H1 (cell line): ENCODE measurements at regions not wholly inside any gene's neighbourhood (a gene's known extent, or its start where the extent isn't known, plus 50 kb on each side); places are given as distances from the start of the nearest gene placed in this dataset.

ENCODE experiments used
- CTCF ChIA-PET: fragments of 300-600 bp; sonication (Branson Sonifier 250); formaldehyde crosslinking; loops from one replicate; lab custom pipeline; 2021; ENCODE audit not compliant: partially characterized antibody; lab: Charles Lee
- POLR2A ChIA-PET: fragments of 300-600 bp; sonication (Branson Sonifier 250); formaldehyde crosslinking; loops from one replicate; lab custom pipeline; 2021; ENCODE audit warnings: inconsistent platforms; ENCODE audit not compliant: partially characterized antibody; lab: Charles Lee
- DNase-seq, 2 experiments: peaks; one replicate each; pipeline versions ENCODE4 v3.0.0 to v3.0.0-alpha.2; 2010 to 2022; ENCODE audit warnings: low spot score in 2 of 2, low read depth in 1 of 2, mixed read lengths in 1 of 2
- FAIRE-seq: peaks from 2 replicates; lab custom pipeline; 2011; peaks lifted over from hg19 to GRCh38; lab: Jason Lieb, UNC
- H2AFZ ChIP-seq: 2 replicates; pipeline ENCODE4 v1.8.1; 2012; ENCODE audit warnings: low read length, inconsistent platforms
- H2AK5ac ChIP-seq: 2 replicates; pipeline ENCODE4 v1.6.1; 2013; ENCODE audit warnings: low read depth, low read length
- H2BK120ac ChIP-seq: replicated peaks from 2 replicates; pipeline ENCODE3; 2013; ENCODE audit warnings: low read depth, low read length, inconsistent platforms
- H2BK12ac ChIP-seq: 2 replicates; pipeline ENCODE4 v1.6.1; 2013; ENCODE audit warnings: low read depth, low read length
- H2BK15ac ChIP-seq: 2 replicates; pipeline ENCODE4 v1.6.1; 2013; ENCODE audit warnings: low read length
- H2BK20ac ChIP-seq: 2 replicates; pipeline ENCODE4 v1.6.1; 2013; ENCODE audit warnings: low read length
- H2BK5ac ChIP-seq: 2 replicates; pipeline ENCODE4 v1.6.1; 2013; ENCODE audit warnings: low read depth, low read length
- H3K14ac ChIP-seq: 2 replicates; pipeline ENCODE4 v1.6.1; 2013; ENCODE audit warnings: inconsistent platforms; ENCODE audit not compliant: insufficient read length
- H3K18ac ChIP-seq: 2 replicates; pipeline ENCODE4 v1.6.1; 2013; ENCODE audit warnings: low read length; ENCODE audit errors: extremely low read depth
- H3K23ac ChIP-seq: 2 replicates; pipeline ENCODE4 v1.6.1; 2013; ENCODE audit warnings: inconsistent platforms; ENCODE audit not compliant: insufficient read length
- H3K23me2 ChIP-seq: 2 replicates; pipeline ENCODE4 v1.6.1; 2013; ENCODE audit warnings: low read depth, low read length
- H3K27ac ChIP-seq: 2 replicates; pipeline ENCODE4 v1.6.1; 2011; ENCODE audit warnings: low read depth, low read length, inconsistent platforms
- H3K27me3 ChIP-seq, 4 experiments: replicated peaks in 1 of 4; 1 replicate in 1 of 4; 2 replicates in 3 of 4; pipeline versions ENCODE4 v1.6.1 to v1.8.1; 2011 to 2013; ENCODE audit warnings: low read length in 3 of 4, mild to moderate bottlenecking in 3 of 4, inconsistent platforms in 2 of 4, mixed read lengths in 2 of 4, moderate library complexity in 1 of 4; ENCODE audit not compliant: control insufficient read depth in 3 of 4, insufficient read depth in 3 of 4; ENCODE audit errors: extremely low read depth in 1 of 4
- H3K36me3 ChIP-seq, 4 experiments: 2 replicates each; pipeline versions ENCODE4 v1.6.1 to v1.8.1; 2011 to 2013; ENCODE audit warnings: mild to moderate bottlenecking in 4 of 4, low read length in 3 of 4, moderate library complexity in 2 of 4, control low read depth in 1 of 4, inconsistent platforms in 1 of 4; ENCODE audit not compliant: insufficient read depth in 4 of 4, control insufficient read depth in 2 of 4
- H3K4ac ChIP-seq: replicated peaks from 2 replicates; pipeline ENCODE3; 2013; ENCODE audit warnings: low read length, low read depth, mixed read lengths, inconsistent platforms; ENCODE audit not compliant: insufficient read length
- H3K4me1 ChIP-seq, 4 experiments: replicated peaks in 1 of 4; 1 replicate in 1 of 4; 2 replicates in 3 of 4; pipeline versions ENCODE4 v1.6.1 to v1.8.1; 2011 to 2013; ENCODE audit warnings: low read length in 3 of 4, inconsistent platforms in 2 of 4, mixed read lengths in 1 of 4; ENCODE audit not compliant: insufficient read depth in 4 of 4, control insufficient read depth in 3 of 4
- H3K4me2 ChIP-seq, 2 experiments: 2 replicates each; pipeline versions ENCODE4 v1.6.1 to v1.8.1; 2011 to 2013; ENCODE audit warnings: low read depth in 2 of 2, low read length in 2 of 2, control low read depth in 1 of 2, inconsistent platforms in 1 of 2, mild to moderate bottlenecking in 1 of 2; ENCODE audit not compliant: insufficient read depth in 1 of 2
- H3K4me3 ChIP-seq, 4 experiments: fragments of 200-600, 300-600 bp in 1 of 4; sonication (generic), shearing (Covaris generic), sonication (Bioruptor Twin) in 1 of 4; 2 replicates each; pipeline versions ENCODE4 v1.5.1 to v1.8.1; 2011 to 2016; ENCODE audit warnings: low read length in 4 of 4, low read depth in 3 of 4, control low read depth in 2 of 4, inconsistent platforms in 2 of 4, mild to moderate bottlenecking in 2 of 4, mixed read lengths in 1 of 4, moderate library complexity in 1 of 4; ENCODE audit not compliant: insufficient read depth in 2 of 4; ENCODE audit errors: extremely low read depth in 1 of 4
- H3K56ac ChIP-seq: replicated peaks from 2 replicates; pipeline ENCODE3; 2013; ENCODE audit warnings: low read depth, mild to moderate bottlenecking, mixed read lengths, low read length, inconsistent platforms; ENCODE audit not compliant: insufficient read length
- H3K79me1 ChIP-seq: 2 replicates; pipeline ENCODE4 v1.6.1; 2013; ENCODE audit warnings: low read depth, low read length, control low read depth
- H3K79me2 ChIP-seq, 2 experiments: 2 replicates each; pipeline versions ENCODE4 v1.6.1 to v1.8.1; 2012 to 2013; ENCODE audit warnings: low read length in 2 of 2, mild to moderate bottlenecking in 2 of 2, inconsistent platforms in 1 of 2; ENCODE audit not compliant: insufficient read depth in 2 of 2, control insufficient read depth in 1 of 2
- H3K9ac ChIP-seq, 4 experiments: replicated peaks in 1 of 4; 1 replicate in 1 of 4; 2 replicates in 3 of 4; pipeline versions ENCODE4 v1.6.1 to v1.8.1; 2011 to 2013; ENCODE audit warnings: low read depth in 3 of 4, low read length in 3 of 4, control low read depth in 2 of 4, mild to moderate bottlenecking in 2 of 4, moderate library complexity in 2 of 4, inconsistent platforms in 1 of 4; ENCODE audit errors: extremely low read depth in 1 of 4
- H3K9me3 ChIP-seq, 2 experiments: 2 replicates each; pipeline versions ENCODE4 v1.6.1 to v1.8.1; 2012 to 2013; ENCODE audit warnings: mild to moderate bottlenecking in 2 of 2, moderate library complexity in 2 of 2, control low read depth in 1 of 2, inconsistent platforms in 1 of 2, low read depth in 1 of 2, low read length in 1 of 2, mixed read lengths in 1 of 2; ENCODE audit not compliant: insufficient read depth in 2 of 2
- H4K20me1 ChIP-seq, 2 experiments: replicated peaks in 1 of 2; 2 replicates each; pipeline versions ENCODE3 to v1.8.1; 2011 to 2013; ENCODE audit warnings: inconsistent platforms in 2 of 2, low read length in 2 of 2, mild to moderate bottlenecking in 1 of 2; ENCODE audit not compliant: insufficient read depth in 2 of 2, control insufficient read depth in 1 of 2
- H4K5ac ChIP-seq: 2 replicates; pipeline ENCODE4 v1.6.1; 2013; ENCODE audit warnings: low read length, low read depth, mixed read lengths, inconsistent platforms; ENCODE audit not compliant: insufficient read length
- H4K8ac ChIP-seq: 2 replicates; pipeline ENCODE4 v1.8.0; 2013; ENCODE audit warnings: mild to moderate bottlenecking, moderate library complexity, low read length, inconsistent platforms; ENCODE audit not compliant: insufficient read depth; ENCODE audit errors: extremely low read depth
- H4K91ac ChIP-seq: replicated peaks from 2 replicates; pipeline ENCODE3; 2013; ENCODE audit warnings: low read length, mixed read lengths, inconsistent platforms; ENCODE audit not compliant: insufficient read length
- CEBPB ChIP-seq: IDR thresholded peaks from 2 replicates; pipeline ENCODE4 v1.6.1; 2012; ENCODE audit warnings: low read depth, low read length
- CHD1 ChIP-seq: IDR thresholded peaks from 2 replicates; pipeline ENCODE4 v1.6.1; 2012; ENCODE audit warnings: low read depth, low read length, improper control_type of control experiment
- E2F6 ChIP-seq: IDR thresholded peaks from 2 replicates; pipeline ENCODE4 v1.6.1; 2012; ENCODE audit warnings: inconsistent platforms
- EGR1 ChIP-seq: IDR thresholded peaks from 2 replicates; pipeline ENCODE4 v1.6.1; 2011; ENCODE audit warnings: low read depth, low read length, borderline replicate concordance
- EZH2 ChIP-seq: fragments of 200-600 bp; sonication (generic); IDR thresholded peaks from 2 replicates; pipeline ENCODE4 v1.7.1; 2012; ENCODE audit warnings: low read depth, mild to moderate bottlenecking, moderate library complexity, low read length, inconsistent platforms; ENCODE audit not compliant: severe bottlenecking
- HDAC6 ChIP-seq: IDR thresholded peaks from one replicate; pipeline ENCODE4 v1.7.1; 2012; ENCODE audit warnings: low read depth, mild to moderate bottlenecking, inconsistent platforms, low read length, moderate library complexity
- WGBS, 2 experiments: shearing (Covaris generic) in 1 of 2; methylation state at CpG; one replicate each; pipeline versions ENCODE4 v1.1.6 to v1.1.7; 2013 to 2015; ENCODE audit warnings: low lambda C conversion rate in 2 of 2, mixed read lengths in 2 of 2, inconsistent platforms in 1 of 2, low coverage in 1 of 2, missing lambda C conversion rate in 1 of 2; ENCODE audit not compliant: insufficient replicate concordance in 2 of 2, insufficient coverage in 1 of 2, insufficient read length in 1 of 2; ENCODE audit errors: extremely low coverage in 1 of 2, missing lambda C conversion rate in 1 of 2; 5-methylcytosine and 5-hydroxymethylcytosine counted together

- H4K91ac ChIP-seq, result no peak overlapping the region
- H3K23me2 ChIP-seq, result no peaks in the 10 kb centered on the region
- H3K79me1 ChIP-seq, result no peaks in the 10 kb centered on the region
- no peaks in the 10 kb centered on the region for H3K4me1 ChIP-seq
- ChIA-PET POLR2A (no interaction called here), CTCF (no interaction called here)
- no peaks in the 10 kb centered on the region for H3K9me3 ChIP-seq
- H3K4me2 ChIP-seq, result no peak overlapping the region
- FAIRE-seq, result no peak
- no peak overlapping the region for H2BK20ac ChIP-seq
- no peak overlapping the region for H3K4ac ChIP-seq
- H3K36me3 ChIP-seq, result no peaks in the 10 kb centered on the region
- no peak overlapping the region for H2BK120ac ChIP-seq
- no peak overlapping the region for H3K9ac ChIP-seq
- no peak overlapping the region for H3K4me3 ChIP-seq
- no peak overlapping the region for H2AK5ac ChIP-seq
- no peak overlapping the region for H3K56ac ChIP-seq
- no peak overlapping the region for H3K18ac ChIP-seq
- no peak overlapping the region for H2AFZ ChIP-seq
- H3K27me3 ChIP-seq, result no peaks in the 10 kb centered on the region
- no peak overlapping the region for H2BK15ac ChIP-seq
- no peak overlapping the region for H4K8ac ChIP-seq
- 88% methylated on average over 1 of the region's 1 CpG; no CpG with 5 or more reads in 1 of the 2 experiments for WGBS, 2 experiments
- H2BK12ac ChIP-seq, result no peak overlapping the region
- no peak overlapping the region for H4K5ac ChIP-seq
- H4K20me1 ChIP-seq, result no peaks in the 10 kb centered on the region
- DNase-seq, result no peak
- H3K14ac ChIP-seq, result no peak overlapping the region
- H3K79me2 ChIP-seq, result no peaks in the 10 kb centered on the region
- no peak overlapping the region for H2BK5ac ChIP-seq
- no peak overlapping the region for H3K23ac ChIP-seq
- H3K27ac ChIP-seq, result no peak overlapping the region
- TF ChIP-seq CEBPB (no peak), HDAC6 (no peak), E2F6 (no peak), EZH2 (no peak), EGR1 (no peak), CHD1 (no peak)
These were observed 555.5 kb upstream of the TNP1 start for GRCh38 chr2:217415316-217415715.
